ENCODE measurements at regions not wholly inside any gene's neighbourhood (a gene's known extent, or its start where the extent isn't known, plus 50 kb on each side); places are given as distances from the start of the nearest gene placed in this dataset.
"Not testable (repeated sequence)": the region's sequence is repeated elsewhere in the genome, so short reads cannot be mapped to it uniquely, and the experiment has no call there.

DNA sequence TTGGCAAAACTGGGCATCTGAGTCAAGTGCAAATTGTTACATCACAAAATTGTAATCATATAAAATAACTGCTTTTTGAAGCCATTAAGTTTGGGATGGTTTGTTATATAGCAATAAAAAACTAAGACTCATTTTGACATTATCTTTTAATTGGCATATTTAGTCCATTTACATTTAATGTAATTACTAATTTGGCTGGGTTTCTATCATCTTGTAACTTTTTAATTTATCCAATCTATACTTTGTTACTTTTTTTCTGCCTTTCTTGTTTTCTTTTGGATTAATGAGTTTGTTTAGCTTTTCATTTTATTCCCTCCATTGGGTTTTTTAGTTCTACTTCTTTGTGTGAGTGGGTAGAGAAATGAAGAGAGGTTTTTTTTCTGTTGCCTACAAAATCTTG, 76.3 kb downstream of the DRAM2 start:
- DNase-seq = no peak

DNA sequence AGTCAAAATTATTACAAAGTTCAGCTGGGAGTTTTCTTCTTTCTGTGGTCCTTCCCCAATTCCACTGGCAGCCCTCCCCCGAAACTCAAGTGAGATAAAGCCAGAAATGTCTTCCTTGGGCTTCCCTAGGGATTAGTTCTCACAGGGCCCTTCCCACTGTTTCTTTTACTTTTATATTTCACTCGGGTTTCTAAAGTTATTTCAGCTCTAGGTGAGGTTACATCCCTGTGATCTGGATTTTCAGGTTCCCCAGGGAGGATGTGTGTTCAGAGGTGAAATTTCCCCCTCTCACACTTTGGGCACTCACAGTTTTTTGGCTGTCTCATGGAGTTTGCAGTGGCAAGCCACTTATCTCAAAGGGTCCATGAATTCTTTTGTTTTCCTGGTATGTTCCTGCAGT, 77.3 kb downstream of the DRAM2 start:
- no peak for DNase-seq

DNA sequence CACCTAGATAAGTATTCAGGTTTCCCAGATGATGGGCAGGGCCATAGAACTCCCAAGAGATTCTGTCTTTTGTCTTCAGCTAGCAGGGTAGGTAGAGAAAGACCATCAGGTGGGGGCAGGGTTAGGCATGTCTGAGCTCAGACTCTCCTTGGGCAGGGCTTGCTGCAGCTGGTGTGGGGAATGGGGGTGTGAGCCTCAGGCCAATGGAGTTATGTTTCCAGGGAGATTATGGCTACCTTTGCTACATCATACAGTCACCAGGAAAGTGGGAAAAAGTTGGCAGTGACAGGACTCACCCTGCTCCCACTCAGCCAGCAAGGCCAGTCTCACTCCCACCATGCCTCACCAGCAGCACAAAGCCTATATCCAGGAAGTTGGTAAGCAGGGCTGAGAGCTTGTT, 77.8 kb downstream of the DRAM2 start:
- no peak for DNase-seq

DNA sequence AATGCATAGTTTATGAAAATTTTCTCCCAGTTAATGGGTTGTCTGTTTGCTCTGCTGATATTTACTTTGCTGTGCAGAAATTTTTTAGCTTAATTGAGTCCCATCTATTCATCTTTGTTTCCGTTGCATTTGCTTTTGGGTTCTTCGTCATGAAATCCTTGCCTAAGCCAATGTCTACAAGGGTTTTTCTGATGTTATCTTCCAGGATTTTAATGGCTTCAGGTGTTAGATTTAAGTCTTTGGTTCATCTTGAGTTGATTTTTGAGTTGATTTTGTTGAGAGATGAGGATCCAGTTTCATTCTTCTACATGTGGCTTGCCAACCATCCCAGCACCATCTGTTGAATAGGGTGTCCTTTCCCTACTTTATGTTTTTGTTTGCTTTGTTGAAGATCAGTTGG, 85.2 kb downstream of the DRAM2 start:
- no peak for DNase-seq

DNA sequence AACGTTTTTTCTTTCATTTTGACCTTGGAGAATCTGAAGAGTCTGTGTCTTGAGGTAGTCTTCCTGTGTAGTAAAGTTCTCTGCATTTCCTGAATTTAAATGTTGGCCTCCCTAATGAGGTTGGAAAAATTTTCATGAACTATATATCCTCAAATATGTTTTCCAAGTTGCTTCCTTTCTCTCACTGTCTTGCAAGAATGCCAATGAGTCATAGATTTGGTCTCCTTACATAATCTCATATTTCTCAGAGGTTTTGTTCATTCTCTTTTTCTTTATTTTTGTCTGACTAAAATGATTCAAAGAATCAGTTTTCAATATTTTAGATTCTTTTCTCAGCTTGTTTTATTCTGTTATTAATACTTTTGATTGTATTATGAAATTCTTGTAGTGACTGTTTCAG, 87.6 kb downstream of the DRAM2 start:
- DNase-seq = no peak

DNA sequence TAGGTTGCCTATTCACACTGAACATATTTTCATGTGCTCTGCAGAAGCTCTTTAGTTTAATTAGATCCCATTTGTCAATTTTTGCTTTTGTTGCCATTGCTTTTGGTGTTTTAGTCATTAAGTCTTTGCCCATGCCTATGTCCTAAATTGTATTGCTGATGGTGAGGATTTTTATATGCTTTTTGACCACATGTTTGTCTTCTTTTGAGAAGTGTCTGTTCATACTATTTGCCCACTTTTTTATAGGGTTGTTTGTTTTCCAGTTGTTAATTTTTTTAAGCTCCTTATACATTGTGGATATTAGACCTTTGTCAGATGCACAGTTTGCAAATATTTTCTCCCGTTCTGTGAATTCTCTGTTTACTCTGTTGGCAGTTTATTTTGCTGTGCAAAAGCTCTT, 84.5 kb upstream of the LRIF1 start:
- not testable (repeated sequence) for DNase-seq

DNA sequence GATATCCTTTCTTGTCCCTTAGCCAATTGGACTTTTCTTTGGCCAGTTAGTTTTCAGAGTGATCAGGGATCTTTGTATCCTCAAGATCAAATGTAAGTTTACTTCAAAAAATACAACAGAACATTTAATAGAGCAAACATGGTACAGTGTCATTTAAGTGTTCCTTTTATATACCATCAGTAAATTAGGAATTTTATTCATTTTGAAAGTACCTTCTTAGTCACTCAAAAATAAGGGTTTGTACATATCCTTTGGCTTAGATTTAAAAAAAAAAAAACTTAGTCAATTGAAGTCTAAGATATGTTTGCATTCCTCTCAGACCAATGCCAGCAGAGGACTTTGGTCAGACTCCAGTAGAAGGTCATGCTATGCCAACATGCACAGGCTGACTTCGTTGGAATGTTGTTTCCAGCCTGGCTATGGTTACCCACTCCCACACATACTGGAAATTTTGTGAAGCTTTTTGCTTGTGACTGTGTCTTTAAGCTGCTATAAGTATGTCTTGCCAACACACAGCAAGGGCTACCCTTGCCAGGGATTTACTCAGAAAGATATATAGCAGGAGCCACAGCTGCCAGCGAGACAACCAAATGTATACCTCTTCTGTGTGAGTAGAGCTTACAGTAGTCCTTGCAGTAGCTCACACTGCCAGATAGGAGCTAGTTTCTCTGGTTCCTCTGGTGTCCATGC, 81.5 kb upstream of the LRIF1 start:
- DNase-seq = no peak

DNA sequence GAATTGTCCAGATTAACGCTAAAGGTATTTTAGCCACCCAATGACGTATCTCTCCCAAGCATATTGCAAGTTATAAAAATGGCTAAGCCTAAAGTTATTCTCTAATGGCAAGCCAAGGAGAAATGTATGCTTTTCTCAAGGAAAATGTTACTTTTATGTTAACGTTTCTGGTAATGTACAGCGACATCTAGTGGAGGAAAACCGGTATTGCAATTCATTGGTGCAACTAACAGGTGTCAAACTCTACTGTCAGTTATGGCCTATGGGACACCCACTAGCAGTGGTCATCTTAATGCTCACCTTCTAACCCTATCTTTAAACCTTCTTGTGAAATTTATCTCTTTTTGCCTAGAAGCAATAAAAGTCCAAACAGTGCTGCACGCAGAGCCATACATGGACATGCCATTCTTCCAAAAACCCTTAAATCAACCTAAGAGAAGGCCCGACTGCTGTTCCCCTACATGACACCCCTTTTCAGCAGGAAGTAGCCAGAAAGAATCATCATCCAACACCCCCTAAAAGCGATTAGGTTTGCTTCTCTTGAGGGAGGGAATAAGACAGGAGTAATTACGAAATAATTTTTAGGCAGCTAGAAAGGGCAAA, 68.7 kb upstream of the LRIF1 start:
- no peak for DNase-seq

DNA sequence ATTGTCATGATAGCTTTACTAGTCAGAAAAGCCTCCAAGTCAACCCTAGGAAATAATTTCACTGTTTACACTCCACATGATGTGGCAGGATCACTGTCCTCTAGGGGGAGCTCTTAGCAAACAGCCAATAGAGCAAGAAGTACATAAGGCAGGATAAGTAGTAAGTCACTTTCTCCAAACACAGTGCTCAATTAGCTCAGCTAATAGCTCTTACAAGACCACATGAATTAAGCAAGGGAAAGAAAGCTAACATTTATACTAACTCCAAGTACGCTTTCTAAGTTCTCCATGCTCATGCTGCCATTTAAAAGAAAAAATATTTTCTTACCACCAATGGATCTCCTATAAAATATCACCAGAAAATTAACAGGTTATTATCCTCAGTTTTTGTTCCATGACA, 66.9 kb upstream of the LRIF1 start:
- DNase-seq = peak; percentile 38

DNA sequence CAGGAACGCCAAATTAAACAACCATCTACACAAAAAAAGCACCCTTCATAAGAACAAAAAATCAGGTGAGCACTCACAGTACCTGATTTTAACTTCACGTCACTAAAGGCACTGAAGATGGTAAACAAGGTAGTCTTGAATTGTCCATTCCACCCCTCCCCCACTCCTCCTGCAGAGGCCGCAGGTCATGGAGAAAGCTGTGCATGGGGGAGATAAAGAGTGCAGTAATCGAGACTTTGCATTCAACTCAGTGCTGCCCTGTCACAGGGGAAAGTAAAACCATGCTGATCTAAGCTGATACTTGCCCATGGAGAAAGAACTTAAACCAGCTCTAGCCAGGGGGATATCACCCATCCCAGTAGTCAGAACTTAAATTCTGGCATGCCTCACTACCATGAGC, 61.4 kb upstream of the LRIF1 start:
- no peak for DNase-seq

DNA sequence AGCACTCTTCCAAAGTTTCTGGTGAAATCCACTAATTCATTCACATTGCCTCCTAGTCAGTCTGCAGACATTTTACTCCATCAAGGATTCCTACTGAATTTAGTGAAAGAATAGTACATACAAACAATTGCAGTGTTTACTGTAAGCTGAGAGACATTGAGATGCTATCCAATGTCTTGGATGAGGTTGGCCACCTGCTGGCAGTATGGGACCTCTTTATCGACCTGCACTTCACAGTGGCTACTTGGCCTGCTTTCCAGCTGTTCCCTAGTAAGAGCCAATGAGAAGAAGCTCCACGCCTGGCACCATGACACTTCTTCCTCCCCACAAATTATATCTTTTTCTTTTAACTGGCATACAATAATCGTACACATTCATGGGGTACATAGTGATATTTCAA, 51.5 kb upstream of the LRIF1 start:
- no peak for DNase-seq

All from CD4-positive, alpha-beta T cell treated with Interferon gamma for 1 hour (primary cell).